HG02840 (cell line): ENCODE measurements at regions not wholly inside any gene's neighbourhood (a gene's known extent, or its start where the extent isn't known, plus 50 kb on each side); places are given as distances from the start of the nearest gene placed in this dataset.

Experiments
- ATAC-seq: cut with Tn5 transposase; IDR thresholded peaks from one replicate; pipeline ENCODE4 v1.9.1; 2021; ENCODE audit warnings: mild to moderate bottlenecking, moderate library complexity, moderate number of reproducible peaks; ENCODE audit not compliant: unreplicated experiment, low FRiP score

GRCh38 chr2:12099374-12099773, 352.9 kb downstream of the LPIN1 start:
- no peak for ATAC-seq

GRCh38 chr2:12102679-12103078, 356.2 kb downstream of the LPIN1 start:
- no peak for ATAC-seq

GRCh38 chr2:12105180-12105579, 358.7 kb downstream of the LPIN1 start:
- ATAC-seq: no peak

GRCh38 chr2:12106440-12107080, 360.1 kb downstream of the LPIN1 start:
- no peak for ATAC-seq

- no peak for ATAC-seq
Measured at GRCh38 chr2:12107321-12107720, 360.9 kb downstream of the LPIN1 start.

- ATAC-seq: no peak
Measured at GRCh38 chr2:12107939-12108338, 361.5 kb downstream of the LPIN1 start.

- ATAC-seq: no peak
Measured at GRCh38 chr2:12109363-12110017, 363.1 kb downstream of the LPIN1 start.

- ATAC-seq: no peak
Measured at GRCh38 chr2:12110074-12110473, 363.6 kb downstream of the LPIN1 start.

GRCh38 chr2:12110481-12110880, 364.0 kb downstream of the LPIN1 start:
- ATAC-seq: no peak

- ATAC-seq: no peak
Measured at GRCh38 chr2:12113412-12113811, 367.0 kb downstream of the LPIN1 start.

GRCh38 chr2:12114816-12115215, 368.4 kb downstream of the LPIN1 start:
- ATAC-seq: no peak

- no peak for ATAC-seq
Measured at GRCh38 chr2:12116228-12116750, 369.9 kb downstream of the LPIN1 start.

GRCh38 chr2:12119841-12120240, 373.4 kb downstream of the LPIN1 start:
- ATAC-seq: no peak

GRCh38 chr2:12120281-12121150, 374.1 kb downstream of the LPIN1 start:
- ATAC-seq: no peak

- ATAC-seq: no peak
Measured at GRCh38 chr2:12124790-12125189, 378.4 kb downstream of the LPIN1 start.

GRCh38 chr2:12126318-12126717, 379.9 kb downstream of the LPIN1 start:
- no peak for ATAC-seq

GRCh38 chr2:12127638-12128037, 381.2 kb downstream of the LPIN1 start:
- no peak for ATAC-seq

GRCh38 chr2:12131975-12132374, 385.5 kb downstream of the LPIN1 start:
- no peak for ATAC-seq

GRCh38 chr2:12141618-12142258, 395.3 kb downstream of the LPIN1 start:
- ATAC-seq: no peak

GRCh38 chr2:12151716-12152115, 405.3 kb downstream of the LPIN1 start:
- ATAC-seq: no peak

GRCh38 chr2:12152888-12153287, 406.5 kb downstream of the LPIN1 start:
- ATAC-seq: no peak
